CD4-positive, CD25-positive, alpha-beta regulatory T cell (primary cell): ENCODE measurements at regions not wholly inside any gene's neighbourhood (a gene's known extent, or its start where the extent isn't known, plus 50 kb on each side); places are given as distances from the start of the nearest gene placed in this dataset.

Source experiments
- ATAC-seq, 2 donors: fragments of 150-1000 bp; cut with Tn5 transposase; one replicate each; pipeline ENCODE4 v1.10.0; 2021; ENCODE audit warnings: low read depth in 2 of 2, moderate number of reproducible peaks in 2 of 2, moderate library complexity in 1 of 2
- DNase-seq, 3 donors: peaks; one replicate each; pipeline versions ENCODE4 v3.0.0 to v3.0.0-alpha.2; 2012 to 2022; ENCODE audit warnings: mixed read lengths in 1 of 3
- H3K27ac ChIP-seq: one replicate; pipeline ENCODE4 v1.7.0; 2013; ENCODE audit warnings: mild to moderate bottlenecking, low read length; ENCODE audit not compliant: insufficient read depth, poor library complexity, severe bottlenecking
- H3K27me3 ChIP-seq: one replicate; pipeline ENCODE4 v1.7.0; 2013; ENCODE audit warnings: low read length; ENCODE audit not compliant: control insufficient read depth, insufficient read depth
- H3K36me3 ChIP-seq: one replicate; pipeline ENCODE4 v1.7.0; 2013; ENCODE audit warnings: mild to moderate bottlenecking, low read length, moderate library complexity; ENCODE audit not compliant: control insufficient read depth, insufficient read depth
- H3K4me1 ChIP-seq: 2 replicates; pipeline ENCODE4 v1.7.0; 2013; ENCODE audit warnings: mild to moderate bottlenecking, low read length; ENCODE audit not compliant: insufficient read depth, control insufficient read depth, poor library complexity, severe bottlenecking
- H3K4me3 ChIP-seq: one replicate; pipeline ENCODE4 v1.7.0; 2013; ENCODE audit warnings: low read depth, mild to moderate bottlenecking, low read length, moderate library complexity
- H3K9me3 ChIP-seq, 2 experiments: 1 replicate in 1 of 2; 2 replicates in 1 of 2; pipeline ENCODE4 v1.7.0; 2013; ENCODE audit warnings: low read length in 2 of 2, mild to moderate bottlenecking in 1 of 2, moderate library complexity in 1 of 2; ENCODE audit not compliant: control insufficient read depth in 2 of 2
- H3K27ac Mint-ChIP-seq, 3 donors: one replicate each; pipeline ENCODE4 v1.8.0; 2020 to 2022; ENCODE audit warnings: mild to moderate bottlenecking in 3 of 3, mixed read lengths in 3 of 3, moderate library complexity in 2 of 3
- H3K27me3 Mint-ChIP-seq: one replicate; pipeline ENCODE4 v1.8.0; 2022; ENCODE audit warnings: mild to moderate bottlenecking, mixed read lengths
- H3K36me3 Mint-ChIP-seq: one replicate; pipeline ENCODE4 v1.8.0; 2020; ENCODE audit warnings: mixed read lengths
- H3K4me1 Mint-ChIP-seq, 4 donors: one replicate each; pipeline ENCODE4 v1.8.0; 2020 to 2022; ENCODE audit warnings: mixed read lengths in 4 of 4, mild to moderate bottlenecking in 1 of 4
- H3K4me3 Mint-ChIP-seq, 4 donors: one replicate each; pipeline ENCODE4 v1.8.0; 2020 to 2022; ENCODE audit warnings: mild to moderate bottlenecking in 4 of 4, mixed read lengths in 4 of 4, moderate library complexity in 3 of 4
- H3K9me3 Mint-ChIP-seq, 7 donors: one replicate each; pipeline ENCODE4 v1.8.0; 2020 to 2022; ENCODE audit warnings: mixed read lengths in 7 of 7, mild to moderate bottlenecking in 3 of 7, moderate library complexity in 2 of 7

GRCh38 chr3:147185781-147186180 lies 220.6 kb downstream of the ZIC4 start:
- no peak overlapping the region for H3K4me3 Mint-ChIP-seq
- no peaks in the 10 kb centered on the region for H3K27me3 Mint-ChIP-seq
- H3K36me3 Mint-ChIP-seq = no peaks in the 10 kb centered on the region
- no peaks in the 10 kb centered on the region for H3K9me3 ChIP-seq
- no peak overlapping the region for H3K27ac ChIP-seq
- H3K4me3 ChIP-seq = no peak overlapping the region
- no peaks in the 10 kb centered on the region for H3K36me3 ChIP-seq
- no peak overlapping the region for H3K27ac Mint-ChIP-seq
- H3K4me1 Mint-ChIP-seq = no peaks in the 10 kb centered on the region
- no peaks in the 10 kb centered on the region for H3K27me3 ChIP-seq
- ATAC-seq (no peak), DNase-seq (no peak)
- H3K9me3 Mint-ChIP-seq = peaks cover 0 to 14% (median 2%) of the 10 kb centered on the region in 7 donors
- H3K4me1 ChIP-seq = no peaks in the 10 kb centered on the region

- ATAC-seq (no peak), DNase-seq (no peak)
- Histone ChIP-seq H3K9me3 (no peaks in the 10 kb centered on the region), H3K27me3 (no peaks in the 10 kb centered on the region), H3K36me3 (no peaks in the 10 kb centered on the region), H3K4me1 (no peaks in the 10 kb centered on the region), H3K4me3 (no peak overlapping the region), H3K27ac (no peak overlapping the region)
- Mint-ChIP-seq H3K4me3 (no peak overlapping the region), H3K27ac (no peak overlapping the region), H3K9me3 (peaks cover 0 to 13% (median 0%) of the 10 kb centered on the region in 7 donors), H3K36me3 (no peaks in the 10 kb centered on the region), H3K4me1 (no peaks in the 10 kb centered on the region), H3K27me3 (no peaks in the 10 kb centered on the region)
These were observed 221.5 kb downstream of the ZIC4 start for GRCh38 chr3:147184794-147185193.

GRCh38 chr3:147173257-147173656 lies 233.1 kb downstream of the ZIC4 start:
- H3K9me3 Mint-ChIP-seq = peaks cover 0 to 13% (median 4%) of the 10 kb centered on the region in 7 donors
- Histone ChIP-seq H3K4me3 (no peak overlapping the region), H3K27me3 (no peaks in the 10 kb centered on the region), H3K9me3 (no peaks in the 10 kb centered on the region), H3K4me1 (no peaks in the 10 kb centered on the region), H3K27ac (no peak overlapping the region), H3K36me3 (no peaks in the 10 kb centered on the region)
- DNase-seq (no peak), ATAC-seq (no peak)
- no peak overlapping the region for H3K4me3 Mint-ChIP-seq
- H3K27ac Mint-ChIP-seq = no peak overlapping the region
- H3K36me3 Mint-ChIP-seq = no peaks in the 10 kb centered on the region
- H3K4me1 Mint-ChIP-seq = no peaks in the 10 kb centered on the region
- no peaks in the 10 kb centered on the region for H3K27me3 Mint-ChIP-seq

GRCh38 chr3:147162743-147163142 lies 243.6 kb downstream of the ZIC4 start:
- H3K27ac Mint-ChIP-seq = no peak overlapping the region
- DNase-seq (no peak), ATAC-seq (no peak)
- H3K4me3 ChIP-seq = no peak overlapping the region
- no peaks in the 10 kb centered on the region for H3K36me3 Mint-ChIP-seq
- no peaks in the 10 kb centered on the region for H3K36me3 ChIP-seq
- H3K4me3 Mint-ChIP-seq = no peak overlapping the region
- no peaks in the 10 kb centered on the region for H3K4me1 ChIP-seq
- H3K27me3 Mint-ChIP-seq = no peaks in the 10 kb centered on the region
- no peaks in the 10 kb centered on the region for H3K27me3 ChIP-seq
- H3K27ac ChIP-seq = no peak overlapping the region
- peaks cover 0 to 3% of the 10 kb centered on the region in 2 experiments for H3K9me3 ChIP-seq
- H3K9me3 Mint-ChIP-seq = peaks cover 0 to 9% (median 2%) of the 10 kb centered on the region in 7 donors
- H3K4me1 Mint-ChIP-seq = no peaks in the 10 kb centered on the region

GRCh38 chr3:147161833-147162232 lies 244.5 kb downstream of the ZIC4 start:
- Mint-ChIP-seq H3K4me1 (no peaks in the 10 kb centered on the region), H3K27me3 (no peaks in the 10 kb centered on the region), H3K4me3 (no peak overlapping the region), H3K9me3 (peaks cover 0 to 10% (median 4%) of the 10 kb centered on the region in 7 donors), H3K36me3 (no peaks in the 10 kb centered on the region), H3K27ac (no peak overlapping the region)
- ATAC-seq = no peak
- peaks cover 0 to 3% of the 10 kb centered on the region in 2 experiments for H3K9me3 ChIP-seq
- no peak overlapping the region for H3K27ac ChIP-seq
- no peaks in the 10 kb centered on the region for H3K4me1 ChIP-seq
- no peaks in the 10 kb centered on the region for H3K27me3 ChIP-seq
- no peaks in the 10 kb centered on the region for H3K36me3 ChIP-seq
- H3K4me3 ChIP-seq = no peak overlapping the region
- DNase-seq = no peak

- peaks cover 0 to 3% of the 10 kb centered on the region in 2 experiments for H3K9me3 ChIP-seq
- H3K9me3 Mint-ChIP-seq = peaks cover 0 to 12% (median 4%) of the 10 kb centered on the region in 7 donors
- H3K27ac ChIP-seq = no peak overlapping the region
- no peak overlapping the region for H3K27ac Mint-ChIP-seq
- ATAC-seq (no peak), DNase-seq (no peak)
- H3K4me1 Mint-ChIP-seq = no peaks in the 10 kb centered on the region
- no peak overlapping the region for H3K4me3 ChIP-seq
- no peaks in the 10 kb centered on the region for H3K27me3 ChIP-seq
- no peak overlapping the region for H3K4me3 Mint-ChIP-seq
- H3K27me3 Mint-ChIP-seq = no peaks in the 10 kb centered on the region
- no peaks in the 10 kb centered on the region for H3K36me3 Mint-ChIP-seq
- H3K4me1 ChIP-seq = no peaks in the 10 kb centered on the region
- no peaks in the 10 kb centered on the region for H3K36me3 ChIP-seq
These were observed 245.4 kb downstream of the ZIC4 start for GRCh38 chr3:147160984-147161383.

GRCh38 chr3:147159141-147159540 lies 247.2 kb downstream of the ZIC4 start:
- H3K4me3 ChIP-seq = no peak overlapping the region
- ATAC-seq (no peak), DNase-seq (no peak)
- H3K27me3 ChIP-seq = no peaks in the 10 kb centered on the region
- H3K27ac ChIP-seq = no peak overlapping the region
- no peak overlapping the region for H3K27ac Mint-ChIP-seq
- no peaks in the 10 kb centered on the region for H3K4me1 Mint-ChIP-seq
- no peak overlapping the region for H3K4me3 Mint-ChIP-seq
- H3K27me3 Mint-ChIP-seq = no peaks in the 10 kb centered on the region
- H3K36me3 Mint-ChIP-seq = no peaks in the 10 kb centered on the region
- no peaks in the 10 kb centered on the region for H3K4me1 ChIP-seq
- H3K36me3 ChIP-seq = no peaks in the 10 kb centered on the region
- peaks cover 0 to 17% (median 4%) of the 10 kb centered on the region in 7 donors for H3K9me3 Mint-ChIP-seq
- peaks cover 0 to 1% of the 10 kb centered on the region in 2 experiments for H3K9me3 ChIP-seq

- ATAC-seq (no peak), DNase-seq (no peak)
- no peak overlapping the region for H3K4me3 Mint-ChIP-seq
These were observed 248.7 kb downstream of the ZIC4 start for GRCh38 chr3:147157631-147158030.

More at GRCh38 chr3:147157631-147158030, 248.7 kb downstream of the ZIC4 start:
- Mint-ChIP-seq H3K9me3 (peaks cover 0 to 17% (median 4%) of the 10 kb centered on the region in 7 donors), H3K27ac (no peak overlapping the region), H3K4me1 (no peaks in the 10 kb centered on the region), H3K36me3 (no peaks in the 10 kb centered on the region), H3K27me3 (no peaks in the 10 kb centered on the region)
- Histone ChIP-seq H3K36me3 (no peaks in the 10 kb centered on the region), H3K27ac (no peak overlapping the region), H3K27me3 (no peaks in the 10 kb centered on the region), H3K9me3 (peaks cover 0 to 4% of the 10 kb centered on the region in 2 experiments), H3K4me1 (no peaks in the 10 kb centered on the region), H3K4me3 (no peak overlapping the region)
